Stomach (tissue), 8 donors: ENCODE measurements at regions not wholly inside any gene's neighbourhood (a gene's known extent, or its start where the extent isn't known, plus 50 kb on each side); places are given as distances from the start of the nearest gene placed in this dataset.
"Not testable (repeated sequence)": the region's sequence is repeated elsewhere in the genome, so short reads cannot be mapped to it uniquely, and the experiment has no call there.

Experiments
- DNase-seq, 2 donors: peaks; one replicate each; pipeline versions ENCODE4 v3.0.0 to v3.0.0-alpha.2; 2013 to 2019
- H3K27ac ChIP-seq, 5 donors: fragments of 200-600 bp in 4 of 5; sonication (generic) in 4 of 5; one replicate each; pipeline ENCODE4 v1.5.1; 2013 to 2019; ENCODE audit warnings: mild to moderate bottlenecking in 1 of 5, moderate library complexity in 1 of 5
- H3K27me3 ChIP-seq, 3 donors: fragments of 200-600 bp; sonication (generic); one replicate each; pipeline ENCODE4 v1.5.1; 2017 to 2019; ENCODE audit warnings: mixed run types in 1 of 3
- H3K36me3 ChIP-seq, 4 donors: fragments of 200-600 bp; sonication (generic); 1 replicate in 3 of 4; 2 replicates in 1 of 4; pipeline ENCODE4 v1.5.1; 2016 to 2019
- H3K4me1 ChIP-seq, 4 donors: fragments of 200-600 bp; sonication (generic); one replicate each; pipeline ENCODE4 v1.5.1; 2016 to 2019
- H3K4me3 ChIP-seq, 4 donors: fragments of 200-600 bp; sonication (generic) in 3 of 4; one replicate each; pipeline ENCODE4 v1.5.1; 2016 to 2019; ENCODE audit warnings: mild to moderate bottlenecking in 1 of 4
- H3K9me3 ChIP-seq, 4 donors: fragments of 200-600 bp; sonication (generic); one replicate each; pipeline ENCODE4 v1.5.1; 2016 to 2019
- EP300 ChIP-seq: sonication (generic); formaldehyde crosslinking; IDR thresholded peaks from one replicate; pipeline ENCODE4 v1.6.1; 2017; ENCODE audit warnings: antibody characterized with exemption
- POLR2A ChIP-seq, 4 donors: fragments of 450-650 bp; IDR thresholded peaks; one replicate each; pipeline ENCODE4 v1.6.1; 2016; ENCODE audit warnings: antibody characterized with exemption in 4 of 4, control low read depth in 2 of 4, mild to moderate bottlenecking in 1 of 4, moderate library complexity in 1 of 4
- POLR2AphosphoS5 ChIP-seq, 3 donors: sonication (generic); formaldehyde crosslinking; IDR thresholded peaks; one replicate each; pipeline ENCODE4 v1.6.1; 2016; ENCODE audit warnings: antibody characterized with exemption in 3 of 3
- WGBS, 5 donors: extraction: QIAGEN DNeasy Blood & Tissue Kit in 3 of 5; methylation state at CpG; one replicate each; pipeline versions ENCODE4 v1.1.5 to v1.1.7; 2013 to 2018; 5-methylcytosine and 5-hydroxymethylcytosine counted together
- intact Hi-C: fragments of 100-400 bp; cut with DNase I; formaldehyde crosslinking; loops from one replicate; pipeline ENCODE4 v1.15.1; 2023; ENCODE audit warnings: low total_unique reads
- TF ChIP-seq, protein P1 (sequence below), 7 experiments: fragments of 450-650 bp in 4 of 7; fragments of 200-600 bp in 3 of 7; sonication (generic) in 3 of 7; IDR thresholded peaks; one replicate each; pipeline ENCODE4 v1.5.1; 2016 to 2019; ENCODE audit warnings: antibody characterized with exemption in 7 of 7, control low read depth in 2 of 7, mild to moderate bottlenecking in 1 of 7
- donor health status: healthy with polysubstance abuse.
- donor health status: Bipolar disorder and iron deficiency.
- donor health status: healthy.

DNA sequence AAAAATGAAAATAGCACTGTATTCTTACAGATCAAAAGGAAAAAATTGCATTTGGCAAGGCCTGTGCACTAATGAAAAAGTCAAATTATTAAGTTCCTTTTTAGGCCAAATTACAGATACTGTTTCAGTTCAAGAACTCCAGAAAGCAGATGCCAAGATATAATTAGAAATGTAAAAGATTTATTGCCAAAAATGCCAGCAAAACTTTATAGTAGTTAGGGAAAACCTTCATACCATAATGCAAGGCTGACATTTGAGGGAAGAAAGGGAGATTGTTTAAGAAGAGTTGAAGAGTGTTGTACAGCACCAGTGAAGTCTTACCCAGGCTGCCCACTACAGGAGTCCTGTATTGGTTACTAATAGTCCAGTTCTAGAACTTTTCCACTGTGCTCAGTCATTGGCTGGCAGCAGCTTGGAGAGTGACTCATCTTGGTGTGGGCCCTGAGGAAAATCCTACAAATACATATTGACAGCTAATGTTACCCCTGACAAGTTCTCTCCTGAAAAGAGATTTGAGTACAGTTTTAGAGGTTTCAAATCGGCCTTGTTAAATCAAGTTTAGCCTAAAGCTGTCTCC, 600.4 kb downstream of the C12orf50 start:
- intact Hi-C loops: no loop called here
- WGBS, 5 donors: 68 to 94% (median 90%) methylated on average over 1 of the region's 1 CpG
- TF ChIP-seq, protein P1, sequence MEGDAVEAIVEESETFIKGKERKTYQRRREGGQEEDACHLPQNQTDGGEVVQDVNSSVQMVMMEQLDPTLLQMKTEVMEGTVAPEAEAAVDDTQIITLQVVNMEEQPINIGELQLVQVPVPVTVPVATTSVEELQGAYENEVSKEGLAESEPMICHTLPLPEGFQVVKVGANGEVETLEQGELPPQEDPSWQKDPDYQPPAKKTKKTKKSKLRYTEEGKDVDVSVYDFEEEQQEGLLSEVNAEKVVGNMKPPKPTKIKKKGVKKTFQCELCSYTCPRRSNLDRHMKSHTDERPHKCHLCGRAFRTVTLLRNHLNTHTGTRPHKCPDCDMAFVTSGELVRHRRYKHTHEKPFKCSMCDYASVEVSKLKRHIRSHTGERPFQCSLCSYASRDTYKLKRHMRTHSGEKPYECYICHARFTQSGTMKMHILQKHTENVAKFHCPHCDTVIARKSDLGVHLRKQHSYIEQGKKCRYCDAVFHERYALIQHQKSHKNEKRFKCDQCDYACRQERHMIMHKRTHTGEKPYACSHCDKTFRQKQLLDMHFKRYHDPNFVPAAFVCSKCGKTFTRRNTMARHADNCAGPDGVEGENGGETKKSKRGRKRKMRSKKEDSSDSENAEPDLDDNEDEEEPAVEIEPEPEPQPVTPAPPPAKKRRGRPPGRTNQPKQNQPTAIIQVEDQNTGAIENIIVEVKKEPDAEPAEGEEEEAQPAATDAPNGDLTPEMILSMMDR (IDR thresholded peaks at IDR 0.05): no peak
- TF ChIP-seq POLR2A (IDR thresholded peaks at IDR 0.05): no peak
- TF ChIP-seq POLR2AphosphoS5 (IDR thresholded peaks at IDR 0.05): no peak
- no peak for TF ChIP-seq EP300
- Histone ChIP-seq H3K4me3 (no peak overlapping the region), H3K36me3 (no peaks in the 10 kb centered on the region), H3K27me3 (no peaks in the 10 kb centered on the region), H3K9me3 (peaks cover 0 to 13% (median 8%) of the 10 kb centered on the region in 4 donors), H3K27ac (no peak overlapping the region), H3K4me1 (peaks cover 0 to 7% (median 2%) of the 10 kb centered on the region in 4 donors)
- peak in 1 of 2 donors; percentile 7 for DNase-seq

DNA sequence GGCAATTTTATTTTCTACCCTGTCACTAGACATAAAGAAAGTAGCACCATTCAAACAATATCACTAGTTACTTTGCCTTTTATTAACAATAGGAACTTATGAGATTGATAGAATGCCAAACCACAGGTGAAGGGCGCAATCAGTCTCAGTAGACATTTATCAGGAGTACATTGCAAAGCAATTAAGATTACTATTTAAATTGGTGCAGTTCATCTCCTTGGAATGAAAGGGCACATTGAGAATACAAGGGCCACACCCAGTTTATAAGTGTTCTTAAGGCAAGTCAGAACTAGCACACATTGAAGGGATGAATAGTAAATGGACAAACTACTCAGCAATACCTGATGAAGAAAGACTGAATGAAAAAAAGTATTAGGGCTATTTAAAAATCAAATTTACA, 601.4 kb downstream of the C12orf50 start:
- H3K4me1 ChIP-seq: peaks cover 0 to 7% (median 2%) of the 10 kb centered on the region in 4 donors
- DNase-seq: peak in 1 of 2 donors; percentile 17
- peak in 2 of 3 donors; percentile 66 to 86 for TF ChIP-seq POLR2AphosphoS5 (IDR thresholded peaks at IDR 0.05)
- no peak for TF ChIP-seq POLR2A (IDR thresholded peaks at IDR 0.05)
- WGBS, 5 donors: 33 to 58% (median 50%) methylated on average over 1 of the region's 1 CpG
- H3K36me3 ChIP-seq: no peaks in the 10 kb centered on the region
- intact Hi-C loops: no loop called here
- peaks cover 0 to 13% (median 8%) of the 10 kb centered on the region in 4 donors for H3K9me3 ChIP-seq
- no peak overlapping the region for H3K27ac ChIP-seq
- no peaks in the 10 kb centered on the region for H3K27me3 ChIP-seq
- H3K4me3 ChIP-seq: no peak overlapping the region

DNA sequence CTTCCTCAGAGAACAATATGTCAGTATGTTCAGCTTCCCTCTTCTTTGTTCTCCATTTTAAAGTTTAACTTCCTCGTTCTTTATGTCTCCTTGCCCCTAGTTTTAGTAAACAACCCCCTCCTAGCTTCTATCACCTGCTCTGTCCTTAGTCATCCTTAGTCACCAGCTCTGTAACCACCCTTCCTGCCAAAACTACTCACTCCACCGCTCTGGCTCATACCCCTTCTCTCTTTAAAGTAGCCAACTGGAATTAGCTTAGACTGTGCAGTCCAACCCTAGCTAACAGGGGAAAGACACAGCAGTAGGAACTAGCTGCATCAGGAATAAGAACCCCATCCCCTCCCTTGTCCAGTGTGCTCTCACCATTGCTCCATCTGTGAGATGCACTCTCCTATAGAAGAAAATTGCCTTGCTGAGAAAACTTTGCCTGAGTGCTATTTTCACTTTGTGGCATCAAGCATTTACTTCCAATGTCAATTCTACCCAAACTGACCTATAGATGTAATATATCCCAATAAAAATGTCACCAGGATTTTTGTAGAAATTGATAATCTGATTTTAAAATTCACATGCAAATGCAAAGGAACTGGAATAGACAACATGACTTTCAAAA, 603.2 kb downstream of the C12orf50 start:
- intact Hi-C loops: no loop called here
- peaks cover 0 to 13% (median 8%) of the 10 kb centered on the region in 4 donors for H3K9me3 ChIP-seq
- no peaks in the 10 kb centered on the region for H3K27me3 ChIP-seq
- DNase-seq: no peak
- 68 to 86% (median 83%) methylated on average over 2 of the region's 2 CpGs for whole genome bisulfite sequencing, 5 donors
- H3K27ac ChIP-seq: no peak overlapping the region
- no peaks in the 10 kb centered on the region for H3K36me3 ChIP-seq
- peaks cover 0 to 7% (median 2%) of the 10 kb centered on the region in 4 donors for H3K4me1 ChIP-seq
- H3K4me3 ChIP-seq: no peak overlapping the region
- TF ChIP-seq POLR2AphosphoS5 (IDR thresholded peaks at IDR 0.05) (no peak), EP300 (no peak), POLR2A (IDR thresholded peaks at IDR 0.05) (no peak)
- TF ChIP-seq, protein P1 (IDR thresholded peaks at IDR 0.05): no peak

DNA sequence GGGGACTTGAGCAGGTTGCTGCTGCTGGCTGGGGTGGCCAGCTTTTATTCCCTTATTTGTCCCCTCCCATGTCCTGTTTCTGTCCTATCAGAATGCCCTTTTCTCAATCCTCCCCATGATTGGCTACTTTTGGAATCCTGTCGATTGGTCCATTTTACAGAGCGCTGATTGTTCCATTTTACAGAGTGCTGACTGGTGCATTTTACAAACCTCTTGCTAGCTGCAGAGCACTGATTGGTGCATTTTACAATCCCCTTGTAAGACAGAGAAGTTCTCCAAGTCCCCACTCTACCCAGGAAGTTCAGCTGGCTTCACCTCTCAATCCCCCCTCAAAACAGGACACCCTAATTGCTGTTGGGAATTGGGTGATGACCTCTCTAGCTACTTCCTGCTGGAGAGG, 608.0 kb downstream of the C12orf50 start:
- H3K4me1 ChIP-seq, H3K27me3 ChIP-seq, DNase-seq, H3K36me3 ChIP-seq, intact Hi-C loops, H3K4me3 ChIP-seq, H3K9me3 ChIP-seq, H3K27ac ChIP-seq: not testable (repeated sequence)
- whole genome bisulfite sequencing, 5 donors: 84 to 100% (median 97%) methylated on average over 2 of the region's 2 CpGs

DNA sequence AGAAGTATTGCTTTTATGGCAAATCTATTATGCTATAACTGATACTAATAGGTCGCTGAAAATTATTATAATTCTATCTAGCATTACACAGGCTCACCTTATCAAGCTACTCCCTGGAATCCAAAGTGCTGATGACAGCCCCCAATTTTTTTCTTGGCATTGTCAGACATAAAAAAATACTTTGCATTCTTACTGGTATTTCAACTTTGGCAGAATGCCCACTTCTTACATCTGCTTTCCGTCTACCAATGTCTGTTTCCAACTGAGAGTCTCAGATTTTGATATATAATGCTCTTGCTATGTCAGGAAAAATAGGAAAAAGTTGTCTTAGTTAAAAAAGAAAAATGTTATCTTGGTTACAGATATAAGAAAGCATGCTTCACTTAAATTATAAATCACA, 615.4 kb downstream of the C12orf50 start:
- no peaks in the 10 kb centered on the region for H3K9me3 ChIP-seq
- peak in 1 of 2 donors; percentile 59 for DNase-seq
- WGBS, 5 donors: 54 to 76% (median 65%) methylated on average over 2 of the region's 2 CpGs
- H3K27me3 ChIP-seq: no peaks in the 10 kb centered on the region
- H3K4me3 ChIP-seq: no peak overlapping the region
- TF ChIP-seq POLR2AphosphoS5 (IDR thresholded peaks at IDR 0.05) (no peak), EP300 (no peak), POLR2A (IDR thresholded peaks at IDR 0.05) (no peak)
- TF ChIP-seq, protein P1 (IDR thresholded peaks at IDR 0.05): no peak
- no peak overlapping the region for H3K27ac ChIP-seq
- H3K4me1 ChIP-seq: no peaks in the 10 kb centered on the region
- intact Hi-C loops: no loop called here
- H3K36me3 ChIP-seq: no peaks in the 10 kb centered on the region
